ENCODE measurements at regions not wholly inside any gene's neighbourhood (a gene's known extent, or its start where the extent isn't known, plus 50 kb on each side); places are given as distances from the start of the nearest gene placed in this dataset.

DNA sequence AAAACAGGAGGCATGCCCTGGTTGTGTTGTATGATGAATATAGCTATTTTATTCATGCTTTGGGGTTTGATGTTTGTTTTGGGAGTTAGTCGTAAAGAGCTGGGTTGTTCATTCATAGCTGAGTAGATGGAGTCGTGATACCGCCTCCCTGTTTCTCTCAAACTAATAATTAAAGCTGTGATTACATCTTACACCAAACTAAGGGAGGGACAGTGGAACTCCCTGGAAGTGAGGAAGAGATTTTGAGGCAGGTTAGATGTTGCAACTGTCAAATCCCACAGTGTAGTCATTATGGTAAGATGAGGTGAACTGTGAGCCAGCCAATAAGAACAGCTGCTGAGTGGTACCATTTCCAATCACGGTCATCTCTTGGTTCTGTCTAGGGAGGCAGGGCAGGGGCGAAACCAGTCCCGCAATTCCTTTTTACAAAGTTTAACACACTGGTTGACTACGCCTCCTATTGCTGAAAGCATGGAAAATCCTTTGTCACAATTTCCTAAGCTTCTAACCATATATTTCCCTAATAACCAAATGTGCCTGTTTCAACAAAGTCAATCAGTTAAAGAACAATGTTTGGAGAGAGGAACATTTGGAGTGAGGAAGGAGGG is 207.6 kb upstream of the SERP2 start:
- CTCF ChIA-PET (ENCODE audit: low intra/inter-chr PET ratio, low total read pairs) = no interaction called here
- no peak for FAIRE-seq
- 55% methylated on average over 7 of the region's 7 CpGs for WGBS (ENCODE audit: low lambda C conversion rate)

More for the DNA sequence above, 207.6 kb upstream of the SERP2 start:
- no peak overlapping the region for H3K27ac ChIP-seq (ENCODE audit: extremely low read length, insufficient read depth, low read length)
- TF ChIP-seq SATB2 (CRISPR knock-in tag; IDR thresholded peaks at IDR 0.05) (no peak), ZNF563 (CRISPR knock-in tag; IDR thresholded peaks at IDR 0.05) (no peak), ZBTB42 (CRISPR knock-in tag; IDR thresholded peaks at IDR 0.05) (no peak), XBP1 (CRISPR knock-in tag; IDR thresholded peaks at IDR 0.05) (no peak), ZNF747 (CRISPR knock-in tag; IDR thresholded peaks at IDR 0.05; ENCODE audit: borderline replicate concordance) (no peak), HES4 (CRISPR knock-in tag; IDR thresholded peaks at IDR 0.05; ENCODE audit: borderline replicate concordance) (no peak), PLRG1 (conservative IDR thresholded peaks at IDR 0.05) (no peak), LCORL (IDR thresholded peaks at IDR 0.05) (no peak), LCORL (CRISPR knock-in tag; IDR thresholded peaks at IDR 0.05) (no peak), RBM39 (IDR thresholded peaks at IDR 0.05; ENCODE audit: low read depth, low read length, poor library complexity, severe bottlenecking) (no peak), ZBTB3 (CRISPR knock-in tag; IDR thresholded peaks at IDR 0.05; ENCODE audit: borderline replicate concordance, low read depth) (no peak), HOXA5 (CRISPR knock-in tag; IDR thresholded peaks at IDR 0.05) (no peak), ZNF451 (CRISPR knock-in tag; IDR thresholded peaks at IDR 0.05) (no peak)
- TF ChIP-seq, protein P1, sequence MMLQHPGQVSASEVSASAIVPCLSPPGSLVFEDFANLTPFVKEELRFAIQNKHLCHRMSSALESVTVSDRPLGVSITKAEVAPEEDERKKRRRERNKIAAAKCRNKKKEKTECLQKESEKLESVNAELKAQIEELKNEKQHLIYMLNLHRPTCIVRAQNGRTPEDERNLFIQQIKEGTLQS (CRISPR knock-in tag; IDR thresholded peaks at IDR 0.05) = no peak
- TF ChIP-seq, protein P2, sequence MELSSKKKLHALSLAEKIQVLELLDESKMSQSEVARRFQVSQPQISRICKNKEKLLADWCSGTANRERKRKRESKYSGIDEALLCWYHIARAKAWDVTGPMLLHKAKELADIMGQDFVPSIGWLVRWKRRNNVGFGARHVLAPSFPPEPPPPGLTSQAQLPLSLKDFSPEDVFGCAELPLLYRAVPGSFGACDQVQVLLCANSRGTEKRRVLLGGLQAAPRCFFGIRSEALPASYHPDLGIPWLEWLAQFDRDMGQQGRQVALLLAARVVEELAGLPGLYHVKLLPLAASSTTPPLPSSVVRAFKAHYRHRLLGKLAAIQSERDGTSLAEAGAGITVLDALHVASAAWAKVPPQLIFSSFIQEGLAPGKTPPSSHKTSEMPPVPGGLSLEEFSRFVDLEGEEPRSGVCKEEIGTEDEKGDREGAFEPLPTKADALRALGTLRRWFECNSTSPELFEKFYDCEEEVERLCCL (CRISPR knock-in tag; IDR thresholded peaks at IDR 0.05; ENCODE audit: borderline replicate concordance) = no peak
- in situ Hi-C loops (cut with HindIII; ENCODE audit: extremely low pct_ligation_motif_present, low pct_unique_long_range_greater_than_20kb) = no loop called here
- DNase-seq (ENCODE audit: low spot score) (no peak), ATAC-seq (no peak)
- no peaks in the 10 kb centered on the region for H3K27me3 ChIP-seq (ENCODE audit: control insufficient read depth in 1 of 2, insufficient read depth in 2 of 2, low read length in 2 of 2)
- no peaks in the 10 kb centered on the region for H3K36me3 ChIP-seq (replicated peaks in 1 of 2; ENCODE audit: control insufficient read depth in 1 of 2, insufficient read depth in 2 of 2, low read length in 2 of 2)
- no peaks in the 10 kb centered on the region for H3K9me3 ChIP-seq (ENCODE audit: low read length)
- H3K4me2 ChIP-seq (ENCODE audit: low read depth, low read length) = no peak overlapping the region
- H3K4me3 ChIP-seq (replicated peaks in 1 of 3; ENCODE audit: insufficient read depth in 1 of 3, low read depth in 2 of 3, low read length in 3 of 3) = no peak overlapping the region
- no TSS peak for BruUV-seq (replicated peaks)
- no peak overlapping the region for H2AFZ ChIP-seq (ENCODE audit: low read length)
- H3K79me2 ChIP-seq (ENCODE audit: insufficient read depth, low read length) = no peaks in the 10 kb centered on the region
- intact Hi-C loops (cut with micrococcal nuclease; ENCODE audit: unreplicated experiment) = no loop called here
- POLR2A ChIA-PET = no interaction called here
- H3K4me1 ChIP-seq (ENCODE audit: insufficient read depth, low read length) = no peaks in the 10 kb centered on the region
- H4K20me1 ChIP-seq (ENCODE audit: insufficient read depth, low read length) = no peaks in the 10 kb centered on the region
- H3K9ac ChIP-seq (ENCODE audit: insufficient read depth, low read depth, low read length) = no peak overlapping the region
